ENCODE measurements at regions not wholly inside any gene's neighbourhood (a gene's known extent, or its start where the extent isn't known, plus 50 kb on each side); places are given as distances from the start of the nearest gene placed in this dataset.

DNA sequence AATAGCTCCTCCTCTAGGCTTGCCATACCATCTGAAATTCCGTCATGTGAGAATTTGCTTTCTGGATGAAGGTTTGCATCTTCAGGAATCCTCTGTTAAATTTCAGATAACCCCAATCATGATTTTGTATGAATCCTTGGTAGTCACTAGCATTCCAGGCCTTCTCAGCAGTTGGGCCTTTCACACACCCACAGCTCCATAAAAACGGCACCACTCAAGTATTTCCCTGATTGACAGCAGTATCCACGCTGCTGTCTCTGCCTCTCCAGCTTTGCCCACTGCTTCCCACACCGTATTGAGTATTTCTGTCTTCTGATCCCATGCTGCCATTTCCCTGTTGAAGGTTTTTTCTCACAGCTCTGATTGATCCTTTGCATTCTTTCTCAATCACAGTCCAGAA, 208.7 kb upstream of the NCAM1 start:
- no peak for DNase-seq (ENCODE audit: low read depth)

GRCh38 chr11:112753706-112754105, 207.5 kb upstream of the NCAM1 start:
- DNase-seq (ENCODE audit: low read depth), result no peak

- no peak for DNase-seq (ENCODE audit: low read depth)
Observed at GRCh38 chr11:112759418-112759817, 201.8 kb upstream of the NCAM1 start.

DNA sequence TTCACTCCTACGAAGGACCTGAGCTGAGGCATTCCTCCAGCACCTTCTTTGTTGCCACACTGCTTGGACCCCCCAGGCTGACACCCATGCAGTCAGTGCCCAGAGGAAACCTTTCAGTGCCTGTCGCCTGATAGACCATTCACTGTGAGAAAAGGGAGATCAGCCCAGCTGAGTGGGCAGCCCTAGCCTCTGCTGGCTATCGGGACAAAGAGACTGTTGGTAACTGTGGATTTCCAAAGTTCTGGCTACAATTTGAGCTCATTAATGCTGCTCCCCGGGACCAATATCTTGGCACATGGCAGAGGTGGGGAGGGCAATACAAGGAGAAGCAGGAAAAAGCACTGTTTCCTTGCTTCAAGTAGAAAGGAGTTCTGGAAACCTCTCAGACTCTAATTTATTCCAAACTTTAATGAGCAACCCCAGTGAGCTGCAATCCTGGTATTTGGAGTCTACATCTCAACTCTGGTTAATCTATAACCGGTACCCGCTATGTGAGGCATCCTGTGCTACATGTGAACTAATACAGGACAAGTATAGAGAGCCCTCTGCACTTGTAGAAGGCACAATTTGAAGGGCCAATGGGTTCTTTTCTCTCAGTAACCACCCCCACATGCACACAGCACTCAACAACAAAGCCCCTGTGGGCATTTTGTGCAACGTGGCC, 200.7 kb upstream of the NCAM1 start:
- DNase-seq (ENCODE audit: low read depth), result no peak

GRCh38 chr11:112761911-112762706, 199.1 kb upstream of the NCAM1 start:
- DNase-seq (ENCODE audit: low read depth), result no peak

DNA sequence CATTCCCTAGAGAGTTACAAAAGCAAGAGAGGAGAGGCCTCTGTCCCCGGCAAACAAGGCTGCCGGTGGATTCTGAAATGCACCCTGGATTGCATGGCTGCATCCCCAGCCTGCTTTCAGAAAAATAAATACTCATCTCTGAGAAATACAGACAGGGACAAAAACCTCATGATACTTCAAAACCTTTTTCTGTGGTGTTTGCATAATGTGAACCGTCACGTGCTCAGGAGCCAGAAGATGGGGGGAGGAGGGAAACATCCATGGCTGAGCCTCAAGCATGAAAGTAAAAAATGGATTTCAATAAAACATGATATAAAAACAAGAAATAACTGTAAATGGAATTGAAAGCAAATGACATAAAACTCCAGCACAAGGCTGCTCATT, 198.5 kb upstream of the NCAM1 start:
- DNase-seq (ENCODE audit: low read depth), result no peak

- no peak for DNase-seq (ENCODE audit: low read depth)
Observed at GRCh38 chr11:112765337-112765736, 195.9 kb upstream of the NCAM1 start.

DNA sequence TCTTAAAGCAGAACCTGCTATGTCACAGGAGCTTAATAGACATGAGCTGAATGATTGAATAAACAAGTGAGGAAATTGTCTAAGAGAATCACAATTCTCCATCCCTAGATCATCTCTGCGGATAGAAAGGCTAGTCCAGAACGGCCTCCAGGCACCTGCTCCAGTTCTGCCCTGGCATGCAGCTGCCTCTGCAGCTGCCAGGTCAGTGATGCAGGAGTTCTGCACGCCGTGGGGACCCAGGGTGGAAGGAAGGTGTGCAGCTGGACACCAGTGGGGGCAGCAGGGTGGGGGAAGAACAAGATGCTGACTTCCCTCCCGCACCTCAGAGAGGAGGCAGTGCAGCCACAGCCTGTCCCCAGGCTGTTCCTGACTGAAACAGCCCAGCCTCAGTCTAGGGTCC, 192.1 kb upstream of the NCAM1 start:
- no peak for DNase-seq (ENCODE audit: low read depth)

GRCh38 chr11:112769584-112769983, 191.6 kb upstream of the NCAM1 start:
- no peak for DNase-seq (ENCODE audit: low read depth)

GRCh38 chr11:112770033-112770432, 191.2 kb upstream of the NCAM1 start:
- no peak for DNase-seq (ENCODE audit: low read depth)

DNA sequence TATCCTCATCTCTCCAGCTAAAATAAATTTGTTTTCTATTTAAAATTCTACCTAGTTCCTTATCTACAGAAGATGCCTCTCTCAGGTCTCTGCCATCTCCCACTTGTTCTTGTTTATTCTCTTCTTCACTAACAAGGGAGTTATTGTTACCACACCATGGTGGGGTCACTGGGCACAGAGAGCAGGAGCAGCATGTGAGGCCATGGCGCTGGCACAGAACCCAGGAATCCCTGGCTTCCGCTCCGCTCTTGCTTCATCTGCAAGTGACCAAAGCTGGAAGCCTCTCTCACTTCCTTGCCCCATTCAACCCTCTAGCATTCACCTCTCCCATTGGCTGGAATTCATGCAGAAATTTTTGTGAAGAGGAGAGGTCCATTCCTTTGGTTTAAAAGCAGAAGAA, 190.7 kb upstream of the NCAM1 start:
- no peak for DNase-seq (ENCODE audit: low read depth)

DNA sequence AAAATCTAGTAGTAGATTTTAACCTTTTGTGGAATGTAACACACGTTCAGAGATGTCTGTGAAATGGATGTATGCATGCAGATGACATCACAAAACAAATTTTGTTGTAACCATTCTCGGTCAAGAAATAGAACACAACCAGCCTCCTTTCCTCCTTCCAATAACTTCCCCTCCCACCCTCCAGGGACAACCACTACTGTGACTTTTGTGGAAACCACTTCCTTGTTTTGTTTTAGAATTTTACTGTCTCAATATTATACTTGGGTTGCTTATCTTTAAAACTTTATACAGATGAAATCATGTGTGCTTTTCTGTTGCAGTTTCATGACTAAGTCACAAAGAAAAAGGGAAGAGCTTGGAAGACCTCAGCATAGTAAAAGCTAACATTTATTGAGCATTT, 189.4 kb upstream of the NCAM1 start:
- DNase-seq (ENCODE audit: low read depth), result no peak

- DNase-seq (ENCODE audit: low read depth), result no peak
Observed at GRCh38 chr11:112773264-112773663, 188.0 kb upstream of the NCAM1 start.

DNA sequence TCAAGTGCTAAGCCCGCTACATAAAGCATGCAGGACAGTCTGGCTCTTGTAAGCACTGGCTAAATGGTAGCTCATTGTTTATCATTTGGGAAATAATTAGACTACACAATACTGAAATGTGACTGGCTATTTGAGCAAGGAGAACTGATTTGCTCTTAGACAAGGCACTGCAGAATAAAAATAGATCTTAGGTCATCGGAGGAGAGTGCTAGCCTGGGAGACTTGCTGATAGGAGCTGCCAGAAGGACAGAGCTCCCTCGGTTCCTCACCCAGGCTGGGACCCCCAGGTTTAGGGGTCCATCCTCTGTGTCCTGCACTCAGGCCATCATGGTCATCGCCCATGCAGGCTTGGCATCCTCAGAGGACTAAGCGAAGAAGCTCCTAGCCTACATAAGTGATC, 184.4 kb upstream of the NCAM1 start:
- DNase-seq (ENCODE audit: low read depth), result no peak

GRCh38 chr11:112777283-112777751, 183.9 kb upstream of the NCAM1 start:
- no peak for DNase-seq (ENCODE audit: low read depth)

DNA sequence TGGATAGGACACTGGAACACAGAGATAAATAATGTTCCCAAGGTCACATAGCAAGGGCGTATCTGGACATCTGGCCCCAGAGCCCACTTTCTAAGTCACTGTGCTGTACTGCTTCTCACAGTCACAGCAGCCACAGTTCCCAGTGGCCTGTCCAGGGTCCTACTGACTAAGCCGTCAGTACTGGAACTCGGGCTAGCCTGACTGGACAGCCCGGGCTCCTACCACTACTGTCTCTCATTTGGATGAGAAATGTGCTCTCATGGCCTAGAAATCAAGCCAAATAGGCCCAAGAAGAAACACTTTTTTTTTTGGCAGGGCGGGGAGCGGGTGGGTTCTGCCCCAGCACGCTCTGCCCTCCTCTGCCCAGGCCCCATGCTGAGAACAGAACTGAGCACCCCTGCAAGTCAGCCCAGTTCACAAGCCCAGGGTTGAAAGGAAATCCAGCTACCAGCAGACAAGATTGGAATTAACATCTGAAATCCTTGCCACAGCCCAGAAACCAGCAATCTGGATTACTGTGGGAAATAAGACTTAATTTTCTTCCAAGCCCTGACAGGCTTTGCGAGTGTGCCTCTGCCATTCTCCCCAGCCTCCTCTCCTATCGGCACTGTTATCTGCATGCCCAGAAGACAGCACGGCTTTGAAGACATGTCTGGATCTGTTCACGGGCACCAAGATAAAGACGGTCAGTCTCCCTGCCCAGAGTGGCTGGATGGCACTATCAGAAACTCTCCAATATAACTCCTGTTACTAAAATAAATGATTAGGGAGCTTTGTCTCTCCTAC, 182.9 kb upstream of the NCAM1 start:
- no peak for DNase-seq (ENCODE audit: low read depth)

DNA sequence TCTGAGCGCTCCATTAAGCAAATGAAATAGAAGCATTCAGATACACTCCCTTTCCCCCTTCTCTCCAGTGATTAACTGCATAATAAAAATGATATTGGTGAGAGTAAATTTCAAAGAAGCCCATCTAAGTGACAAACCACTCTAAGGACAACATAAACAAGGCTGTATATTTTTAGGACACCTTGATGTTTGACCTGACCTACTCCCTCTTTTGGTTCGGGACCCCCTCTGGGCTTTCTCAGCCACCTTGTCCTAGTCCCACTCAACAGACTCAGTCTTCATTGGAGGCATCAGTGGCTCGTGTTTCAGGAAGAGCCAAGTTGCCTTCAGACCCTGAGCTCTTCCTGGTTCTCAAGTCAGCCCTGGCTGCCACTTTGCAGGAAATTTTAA, 182.3 kb upstream of the NCAM1 start:
- DNase-seq (ENCODE audit: low read depth), result no peak

- no peak for DNase-seq (ENCODE audit: low read depth)
Observed at GRCh38 chr11:112780351-112781087, 180.7 kb upstream of the NCAM1 start.

GRCh38 chr11:112783945-112784322, 177.3 kb upstream of the NCAM1 start:
- no peak for DNase-seq (ENCODE audit: low read depth)

DNA sequence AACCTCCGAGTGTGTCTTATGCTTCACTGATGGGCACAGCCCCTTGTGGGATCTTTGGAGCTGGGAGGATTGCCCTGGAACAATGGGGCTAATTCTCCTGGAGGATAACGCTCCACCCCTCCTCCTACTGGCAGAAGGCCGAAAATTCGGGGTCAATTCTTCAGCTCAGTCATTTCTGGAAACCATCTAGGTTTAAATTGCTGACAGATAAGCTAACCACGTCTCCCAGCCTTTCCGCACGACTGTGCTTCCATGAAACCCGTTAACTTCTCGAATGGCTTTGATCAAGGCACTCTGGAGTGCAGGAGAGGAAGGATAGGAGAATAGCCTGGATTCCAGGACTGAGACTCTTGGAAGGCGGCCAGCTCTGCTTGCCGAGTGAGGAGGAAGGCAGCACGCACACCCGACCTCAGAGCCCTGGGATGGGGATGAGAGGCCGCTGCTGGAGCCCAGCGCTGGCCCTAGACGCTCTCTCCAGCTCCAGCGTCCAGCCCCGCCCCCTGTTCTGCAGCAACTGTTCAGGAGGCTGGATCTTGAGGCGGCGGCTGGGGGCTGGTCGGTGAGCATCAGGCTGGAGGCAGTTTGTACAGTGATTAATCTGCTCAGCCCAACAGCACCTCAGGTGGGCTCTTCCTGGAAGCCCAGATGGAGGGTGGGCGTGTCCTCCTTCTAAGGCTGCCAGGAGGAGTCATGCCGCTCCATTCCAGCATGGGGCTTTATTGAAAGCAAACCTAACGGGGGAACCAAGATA, 176.7 kb upstream of the NCAM1 start:
- DNase-seq (ENCODE audit: low read depth), result no peak

DNA sequence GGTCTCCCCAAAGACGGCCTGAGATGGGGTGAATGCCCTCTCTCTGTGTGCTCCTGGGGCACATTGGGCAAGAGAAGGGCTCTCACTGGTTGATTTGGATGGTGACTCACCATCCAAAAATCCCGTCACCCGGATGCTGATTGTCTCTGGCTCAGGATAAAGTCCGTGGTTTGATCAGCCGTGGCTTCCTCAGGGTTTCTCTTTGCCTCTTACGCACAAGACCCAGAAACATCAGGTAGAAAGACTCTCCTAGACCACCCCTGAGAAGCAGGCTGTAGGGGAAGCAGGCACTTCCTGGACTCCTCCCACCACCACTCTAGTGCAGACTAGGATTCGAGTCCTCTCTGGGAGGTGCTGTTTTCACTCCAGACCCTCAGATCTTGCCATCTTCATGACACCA, 176.1 kb upstream of the NCAM1 start:
- no peak for DNase-seq (ENCODE audit: low read depth)

DNA sequence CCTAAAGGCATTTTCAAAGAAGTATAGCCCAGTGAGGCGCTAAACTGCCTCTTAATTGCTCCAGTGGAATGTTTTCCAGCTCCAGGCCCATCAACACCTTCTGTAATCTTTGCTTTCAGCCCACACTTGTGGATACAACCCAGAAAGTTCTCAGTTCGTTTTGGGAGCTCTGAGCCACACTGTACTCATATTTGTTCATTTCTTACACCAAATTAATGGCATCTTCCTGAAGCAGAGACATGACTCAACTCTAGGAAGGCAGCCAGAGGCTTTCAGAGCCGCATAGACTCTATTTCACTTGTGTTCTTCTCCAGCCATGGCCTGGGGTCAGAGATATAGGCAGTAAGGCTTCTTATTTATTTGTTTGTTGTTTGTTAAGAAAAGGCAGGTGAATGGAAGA, 175.5 kb upstream of the NCAM1 start:
- no peak for DNase-seq (ENCODE audit: low read depth)

Data from HS-27A (cell line).